GDM1 (cell line): ENCODE measurements at regions not wholly inside any gene's neighbourhood (a gene's known extent, or its start where the extent isn't known, plus 50 kb on each side); places are given as distances from the start of the nearest gene placed in this dataset.

ENCODE experiments used
- DNase-seq: peaks from one replicate; lab custom pipeline; 2025; lab: John Stamatoyannopoulos, UW

GRCh38 chr4:33334416-33334815 is 2614.2 kb downstream of the PCDH7 start:
- DNase-seq = no peak

- DNase-seq = no peak
Measured at GRCh38 chr4:33339762-33340161, 2619.6 kb downstream of the PCDH7 start.

- DNase-seq = no peak
Measured at GRCh38 chr4:33340168-33340567, 2620.0 kb downstream of the PCDH7 start.

GRCh38 chr4:33349376-33349775 is 2629.2 kb downstream of the PCDH7 start:
- DNase-seq = no peak

- no peak for DNase-seq
Measured at GRCh38 chr4:33357121-33357520, 2637.0 kb downstream of the PCDH7 start.

GRCh38 chr4:33369446-33369845 is 2649.3 kb downstream of the PCDH7 start:
- no peak for DNase-seq

- DNase-seq = no peak
Measured at GRCh38 chr4:33381816-33382215, 2661.6 kb downstream of the PCDH7 start.

GRCh38 chr4:33386764-33387163 is 2666.6 kb downstream of the PCDH7 start:
- no peak for DNase-seq

DNA sequence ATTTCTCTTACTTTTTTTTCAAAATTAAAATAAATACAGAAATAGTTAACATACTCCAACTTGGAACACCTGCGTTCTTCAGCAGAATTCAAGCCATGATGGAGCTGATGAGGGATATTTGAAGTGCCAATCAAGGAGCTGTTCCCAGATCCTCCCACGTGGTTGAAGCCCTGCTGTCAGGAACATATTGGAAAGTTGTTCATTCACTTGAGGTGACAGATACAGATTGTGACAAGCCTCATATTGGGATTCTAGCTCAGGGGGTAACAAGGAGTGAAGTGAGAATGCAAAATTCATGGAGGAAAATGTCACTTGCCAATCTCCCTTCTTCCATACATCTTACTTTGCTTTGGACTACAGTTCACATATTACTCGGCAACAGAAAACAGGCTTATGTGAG is 2670.8 kb downstream of the PCDH7 start:
- DNase-seq = no peak

- no peak for DNase-seq
Measured at GRCh38 chr4:33395731-33396485, 2675.7 kb downstream of the PCDH7 start.

DNA sequence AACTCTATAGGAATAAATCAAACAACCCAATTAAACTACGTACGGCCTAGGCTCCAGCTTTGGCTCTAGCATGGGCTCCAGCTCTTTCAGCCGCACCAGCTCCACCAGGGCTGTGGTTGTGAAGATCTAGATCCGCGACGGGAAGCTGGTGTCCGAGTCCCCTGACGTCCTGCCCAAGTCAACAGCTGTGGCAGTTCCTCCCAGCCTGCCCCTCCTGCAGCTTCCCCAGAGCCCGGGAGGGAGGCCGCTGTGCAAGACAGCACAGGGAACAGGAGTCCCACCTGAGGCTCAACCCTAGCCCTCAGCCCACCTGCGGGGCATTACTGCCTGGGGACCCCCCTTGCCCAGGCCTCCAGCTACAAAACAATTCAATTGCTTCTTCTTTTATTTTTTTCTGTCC is 2680.3 kb downstream of the PCDH7 start:
- no peak for DNase-seq

- no peak for DNase-seq
Measured at GRCh38 chr4:33407496-33407895, 2687.3 kb downstream of the PCDH7 start.

DNA sequence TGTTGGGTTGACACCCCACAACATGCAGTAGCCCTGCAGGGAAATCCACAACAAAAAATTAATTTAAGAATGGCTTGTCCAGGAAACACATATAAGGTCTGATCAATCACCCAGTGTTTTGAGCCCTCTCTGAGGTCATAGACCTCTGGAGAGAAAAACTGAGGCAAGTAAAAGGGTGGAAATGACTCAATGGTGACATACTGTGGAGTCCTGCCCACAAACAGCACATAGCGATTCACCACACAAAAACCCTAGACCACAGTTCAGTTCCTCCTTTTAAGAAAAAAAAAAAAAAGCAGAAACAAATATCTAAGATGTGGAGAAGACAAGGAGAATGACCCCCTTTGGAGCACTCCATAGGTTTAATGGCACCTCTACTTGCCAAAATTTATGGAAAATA is 2691.0 kb downstream of the PCDH7 start:
- DNase-seq = peak; percentile 61

GRCh38 chr4:33421887-33422286 is 2701.7 kb downstream of the PCDH7 start:
- DNase-seq = no peak

DNA sequence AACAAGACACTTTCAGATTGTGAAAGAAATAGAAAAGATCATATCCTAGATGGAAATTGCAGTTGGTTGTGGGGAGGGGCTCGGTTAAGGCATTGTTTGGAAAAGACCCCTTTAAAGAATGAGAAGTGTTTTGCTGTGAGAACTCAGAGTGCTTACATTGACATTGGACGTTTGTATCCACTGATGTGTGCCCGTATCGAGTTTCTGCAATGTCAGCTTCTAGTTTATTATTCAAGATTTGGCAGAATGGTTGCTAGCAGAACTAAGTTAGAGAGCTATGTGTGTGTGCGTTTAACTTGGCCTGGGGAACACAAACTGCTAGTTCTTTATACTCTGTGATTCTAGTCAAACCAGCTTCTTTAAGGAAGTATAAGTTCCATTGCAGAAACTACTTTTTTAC is 2702.5 kb downstream of the PCDH7 start:
- DNase-seq = no peak

DNA sequence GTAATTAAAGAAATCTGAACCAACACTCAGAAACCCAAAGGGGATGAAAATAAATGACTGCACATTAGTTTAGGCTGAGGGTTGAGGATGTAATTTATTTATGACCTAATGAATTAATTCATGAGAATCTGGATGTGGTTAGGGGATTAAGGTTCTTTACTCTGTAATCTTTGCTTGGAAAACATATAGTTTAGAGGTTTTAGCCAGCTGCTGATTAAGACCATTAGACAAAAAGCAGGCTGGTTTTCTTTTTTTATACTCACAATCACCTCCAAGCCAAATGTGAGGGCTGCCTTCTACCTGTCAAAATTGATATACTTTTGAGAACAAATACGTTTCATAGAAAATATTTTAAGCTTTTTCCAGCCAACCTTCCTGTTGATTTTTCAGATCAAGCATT is 2705.8 kb downstream of the PCDH7 start:
- no peak for DNase-seq

GRCh38 chr4:33427676-33428075 is 2707.5 kb downstream of the PCDH7 start:
- DNase-seq = no peak

GRCh38 chr4:33429971-33430370 is 2709.8 kb downstream of the PCDH7 start:
- DNase-seq = no peak

GRCh38 chr4:33437406-33437805 is 2717.2 kb downstream of the PCDH7 start:
- DNase-seq = no peak

- no peak for DNase-seq
Measured at GRCh38 chr4:33446953-33447352, 2726.8 kb downstream of the PCDH7 start.

GRCh38 chr4:33448948-33449347 is 2728.8 kb downstream of the PCDH7 start:
- no peak for DNase-seq

- DNase-seq = no peak
Measured at GRCh38 chr4:33453436-33453835, 2733.3 kb downstream of the PCDH7 start.

DNA sequence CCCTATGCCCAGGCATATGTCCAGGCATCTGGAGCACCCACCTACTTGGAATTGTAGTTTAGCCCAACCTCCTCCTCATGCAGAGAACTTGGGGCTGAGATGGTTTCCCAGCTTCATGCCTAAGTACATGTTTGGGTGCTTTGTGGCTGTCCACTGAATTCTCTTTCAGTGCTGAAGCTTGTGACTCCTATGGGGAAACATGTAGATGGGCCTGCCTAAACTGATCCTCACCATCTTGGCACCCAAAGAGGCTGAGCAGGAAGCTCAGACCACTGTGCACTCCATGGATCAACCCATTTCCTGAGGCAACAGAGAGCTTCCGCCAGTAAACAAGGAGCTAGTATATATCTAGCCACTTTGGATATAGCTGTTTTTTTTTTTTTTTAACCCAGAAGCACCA is 2733.7 kb downstream of the PCDH7 start:
- DNase-seq = no peak

- DNase-seq = no peak
Measured at GRCh38 chr4:33465565-33465964, 2745.4 kb downstream of the PCDH7 start.
